Stimulated activated CD8-positive, alpha-beta memory T cell treated with anti-CD3 and anti-CD28 coated beads, Interleukin-15, amount 100 ng/mL, for 4 hours (primary cell): ENCODE measurements at regions not wholly inside any gene's neighbourhood (a gene's known extent, or its start where the extent isn't known, plus 50 kb on each side); places are given as distances from the start of the nearest gene placed in this dataset.
"Not testable (repeated sequence)": the region's sequence is repeated elsewhere in the genome, so short reads cannot be mapped to it uniquely, and the experiment has no call there.

ENCODE experiments used
- DNase-seq, 2 donors: peaks; one replicate each; pipeline ENCODE4 v3.0.0-alpha.2; 2020; ENCODE audit warnings: low read depth in 2 of 2

DNA sequence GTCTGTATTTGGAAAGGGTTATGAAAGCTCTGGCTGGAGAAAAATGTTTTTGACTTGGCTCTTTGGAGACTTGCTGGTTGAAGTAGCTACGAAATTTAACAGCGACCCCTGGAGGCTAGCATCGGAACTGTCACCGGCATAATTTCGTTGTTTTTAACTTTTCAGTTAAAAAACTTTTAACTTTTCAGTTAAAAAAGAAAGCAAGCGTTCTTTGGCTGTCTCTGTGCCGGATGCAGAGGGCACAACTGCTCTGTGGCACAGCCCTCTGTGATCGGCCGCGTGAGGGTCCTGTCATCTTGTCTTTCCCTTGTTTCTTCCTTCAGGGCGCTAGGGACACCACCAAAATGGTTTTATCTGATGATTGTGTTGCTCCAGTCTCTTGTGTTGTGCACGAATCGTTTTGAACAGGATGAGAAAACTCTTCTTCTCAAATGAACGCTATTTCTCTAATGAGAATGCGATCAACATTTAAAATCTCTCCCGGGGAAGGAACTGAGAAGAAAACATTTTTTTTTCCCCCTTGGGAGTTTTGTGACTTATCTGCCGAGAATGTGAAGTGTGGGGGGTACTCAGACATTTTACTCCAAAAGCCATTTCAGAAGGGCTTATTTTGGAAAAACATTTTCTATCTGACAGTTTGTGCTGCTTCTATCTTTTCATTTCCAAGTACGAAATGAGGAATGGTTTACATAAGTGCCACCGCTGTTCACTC, 57.1 kb downstream of the ADCYAP1 start:
- DNase-seq = peak in 1 of 2 donors; percentile 3

DNA sequence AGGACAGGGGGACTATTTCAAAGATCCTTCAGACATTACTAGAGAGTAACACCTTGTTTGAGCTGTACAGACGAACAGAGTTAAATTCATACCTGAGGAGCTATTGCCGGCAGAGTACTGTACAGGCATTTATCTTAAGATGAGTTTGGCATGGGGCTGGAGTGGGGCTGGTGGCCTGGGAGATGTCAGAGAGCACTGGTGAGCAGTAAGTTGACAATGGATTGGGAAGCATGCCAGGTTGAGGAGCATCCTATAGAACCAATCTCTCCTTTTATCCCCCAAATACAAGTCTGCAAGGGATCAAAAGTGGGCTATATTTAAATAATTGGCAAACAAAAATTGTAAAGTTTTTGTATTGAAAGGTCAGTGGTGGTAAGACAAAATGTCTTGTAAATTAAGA, 58.6 kb downstream of the ADCYAP1 start:
- no peak for DNase-seq

DNA sequence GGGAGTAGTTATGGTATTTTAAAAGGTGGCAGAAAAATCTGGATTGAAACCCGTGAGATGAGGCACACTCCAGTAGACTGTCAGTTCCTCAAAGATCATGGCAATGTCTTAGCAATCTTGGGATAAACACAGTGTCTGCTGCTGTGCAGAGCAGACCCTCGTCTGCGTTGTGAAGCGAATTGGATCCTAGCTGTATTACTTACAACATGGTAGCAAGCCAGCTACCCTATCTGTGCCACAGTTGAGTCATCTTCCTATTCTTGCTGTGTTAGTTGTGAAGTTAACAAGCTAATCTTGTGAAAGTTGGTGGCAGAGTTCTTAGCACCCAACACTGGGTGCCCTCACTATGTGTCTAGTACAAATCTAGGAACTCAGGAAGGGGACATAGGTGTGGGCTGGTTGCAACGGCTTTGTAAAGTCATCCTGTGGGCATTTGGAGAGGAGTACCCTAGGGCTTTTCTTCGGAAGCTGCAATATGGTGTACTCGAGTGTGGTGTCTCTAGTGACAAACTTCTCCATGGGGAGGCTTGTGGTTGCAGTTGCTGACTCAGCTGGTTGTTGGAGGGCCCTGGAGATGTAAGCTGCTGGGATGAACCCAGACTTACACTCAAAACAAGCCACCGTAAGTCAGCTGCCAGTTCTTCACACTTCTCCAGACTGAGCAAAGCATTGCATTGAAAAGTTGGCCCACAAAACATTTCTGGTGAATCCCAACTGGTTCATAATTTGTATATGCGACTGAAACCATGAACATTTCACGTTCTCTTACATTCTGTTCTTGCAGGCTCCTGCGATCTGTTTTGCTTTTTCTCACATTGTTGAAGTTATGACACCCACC, 61.5 kb downstream of the ADCYAP1 start:
- no peak for DNase-seq

DNA sequence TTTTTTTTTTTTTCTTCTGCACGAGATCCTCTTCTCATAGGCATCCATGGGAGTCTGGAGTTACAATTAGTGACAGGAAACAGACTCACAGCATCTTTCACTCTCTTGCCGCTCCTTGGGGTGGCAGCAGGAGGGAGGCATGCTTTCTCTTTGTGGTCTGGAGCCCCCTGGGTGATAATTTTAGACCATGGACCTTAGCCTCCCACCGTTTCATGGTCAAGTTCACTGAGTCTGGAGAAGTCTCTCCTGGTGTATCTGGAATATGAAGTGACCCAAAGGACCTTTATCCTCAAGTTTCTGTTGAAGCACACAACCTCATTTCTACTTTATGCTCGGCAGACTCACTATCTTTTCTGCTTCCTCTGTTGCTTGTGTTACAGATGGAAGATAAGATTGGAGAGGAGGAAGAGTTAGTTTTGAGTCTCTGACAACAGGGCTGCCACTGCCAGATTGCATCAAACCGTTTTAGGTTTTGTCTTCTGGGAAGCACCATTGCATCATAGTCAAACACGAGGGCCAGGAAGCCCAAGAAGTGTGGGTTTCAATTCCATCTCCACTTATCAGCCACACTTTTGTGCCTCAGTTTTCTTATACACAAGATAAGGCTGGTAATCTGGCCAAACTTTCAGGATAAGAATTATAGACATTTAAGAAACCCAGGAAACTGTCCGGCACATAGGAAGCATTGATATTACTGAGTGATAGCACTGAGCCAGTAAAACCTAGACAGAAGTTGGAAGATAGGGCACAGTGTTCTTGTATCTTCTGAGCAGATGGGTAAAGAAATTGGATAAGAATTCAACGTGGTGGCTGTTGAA, 62.3 kb downstream of the ADCYAP1 start:
- no peak for DNase-seq

DNA sequence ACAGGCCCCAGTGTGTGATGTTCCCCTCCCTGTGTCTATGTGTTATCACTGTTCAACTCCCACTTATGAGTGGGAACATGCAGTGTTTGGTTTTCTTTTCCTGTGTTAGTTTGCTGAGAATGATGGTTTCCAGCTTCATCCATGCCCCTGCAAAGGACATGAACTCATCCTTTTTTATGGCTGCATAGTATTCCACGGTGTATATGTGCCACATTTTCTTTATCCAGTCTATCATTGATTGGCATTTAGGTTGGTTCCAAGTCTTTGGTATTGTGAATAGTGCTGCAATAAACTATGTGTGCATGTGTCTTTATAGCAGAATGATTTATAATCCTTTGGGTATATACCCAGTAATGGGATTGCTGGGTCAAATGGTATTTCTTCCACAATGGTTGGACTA, 64.2 kb downstream of the ADCYAP1 start:
- DNase-seq = not testable (repeated sequence)

DNA sequence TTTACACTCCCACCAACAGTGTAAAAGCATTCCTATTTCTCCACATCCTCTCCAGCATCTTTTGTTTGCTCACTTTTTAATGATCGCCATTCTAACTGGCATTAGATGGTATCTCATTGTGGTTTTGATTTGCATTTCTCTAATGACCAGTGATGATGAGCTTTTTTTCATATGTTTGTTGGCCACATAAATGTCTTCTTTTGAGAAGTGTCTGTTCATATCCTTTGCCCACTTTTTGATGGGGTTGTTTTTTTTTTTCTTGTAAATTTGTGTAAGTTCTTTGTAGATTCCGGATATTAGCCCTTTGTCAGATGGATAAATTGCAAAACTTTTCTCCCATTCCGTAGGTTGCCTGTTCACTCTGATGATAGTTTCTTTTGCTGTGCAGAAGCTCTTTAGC, 64.6 kb downstream of the ADCYAP1 start:
- not testable (repeated sequence) for DNase-seq

DNA sequence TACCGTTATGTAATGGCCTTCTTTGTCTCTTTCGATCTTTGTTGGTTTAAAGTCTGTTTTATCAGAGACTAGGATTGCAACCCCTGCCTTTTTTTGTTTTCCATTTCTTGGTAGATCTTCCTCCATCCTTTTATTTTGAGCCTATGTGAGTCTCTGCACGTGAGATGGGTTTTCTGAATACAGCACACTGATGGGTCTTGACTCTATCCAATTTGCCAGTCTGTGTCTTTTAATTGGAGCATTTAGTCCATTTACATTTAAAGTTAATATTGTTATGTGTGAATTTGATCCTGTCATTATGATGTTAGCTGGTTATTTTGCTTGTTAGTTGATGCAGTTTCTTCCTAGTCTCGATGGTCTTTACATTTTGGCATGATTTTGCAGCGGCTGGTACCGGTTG, 69.9 kb downstream of the ADCYAP1 start:
- DNase-seq = not testable (repeated sequence)

DNA sequence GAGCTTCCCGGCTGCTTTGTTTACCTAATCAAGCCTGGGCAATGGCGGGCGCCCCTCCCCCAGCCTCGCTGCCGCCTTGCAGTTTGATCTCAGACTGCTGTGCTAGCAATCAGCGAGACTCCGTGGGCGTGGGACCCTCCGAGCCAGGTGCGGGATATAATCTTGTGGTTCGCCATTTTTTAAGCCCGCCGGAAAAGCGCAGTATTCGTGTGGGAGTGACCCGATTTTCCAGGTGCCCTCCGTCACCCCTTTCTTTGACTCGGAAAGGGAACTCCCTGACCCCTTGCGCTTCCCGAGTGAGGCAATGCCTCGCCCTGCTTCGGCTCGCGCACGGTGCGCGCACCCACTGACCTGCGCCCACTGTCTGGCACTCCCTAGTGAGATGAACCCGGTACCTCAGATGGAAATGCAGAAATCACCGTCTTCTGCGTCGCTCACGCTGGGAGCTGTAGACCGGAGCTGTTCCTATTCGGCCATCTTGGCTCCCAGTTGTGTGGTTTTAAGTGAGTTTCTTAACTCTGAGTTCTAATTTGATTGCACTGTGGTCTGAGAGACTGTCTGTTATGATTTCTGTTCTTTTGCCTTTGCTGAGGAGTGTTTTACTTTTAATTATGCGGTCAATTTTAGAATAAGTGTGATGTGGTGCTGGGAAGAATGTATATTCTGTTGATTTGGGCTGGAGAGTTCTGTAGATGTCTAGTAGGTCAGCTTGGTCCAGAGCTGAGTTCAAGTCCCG, 71.9 kb downstream of the ADCYAP1 start:
- not testable (repeated sequence) for DNase-seq

DNA sequence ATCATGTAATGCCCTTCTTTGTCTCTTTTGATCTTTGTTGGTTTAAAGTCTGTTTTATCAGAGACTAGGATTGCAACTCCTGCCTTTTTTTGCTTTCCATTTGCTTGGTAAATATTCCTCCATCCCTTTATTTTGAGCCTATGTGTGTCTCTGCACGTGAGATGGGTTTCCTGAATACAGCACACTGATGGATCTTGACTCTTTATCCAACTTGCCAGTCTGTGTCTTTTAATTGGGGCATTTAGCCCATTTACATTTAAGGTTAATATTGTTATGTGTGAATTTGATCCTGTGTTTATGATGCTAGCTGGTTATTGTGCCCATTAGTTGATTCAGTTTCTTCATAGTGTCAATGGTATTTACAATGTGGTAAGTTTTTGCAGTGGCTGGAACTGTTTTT, 72.7 kb downstream of the ADCYAP1 start:
- not testable (repeated sequence) for DNase-seq

DNA sequence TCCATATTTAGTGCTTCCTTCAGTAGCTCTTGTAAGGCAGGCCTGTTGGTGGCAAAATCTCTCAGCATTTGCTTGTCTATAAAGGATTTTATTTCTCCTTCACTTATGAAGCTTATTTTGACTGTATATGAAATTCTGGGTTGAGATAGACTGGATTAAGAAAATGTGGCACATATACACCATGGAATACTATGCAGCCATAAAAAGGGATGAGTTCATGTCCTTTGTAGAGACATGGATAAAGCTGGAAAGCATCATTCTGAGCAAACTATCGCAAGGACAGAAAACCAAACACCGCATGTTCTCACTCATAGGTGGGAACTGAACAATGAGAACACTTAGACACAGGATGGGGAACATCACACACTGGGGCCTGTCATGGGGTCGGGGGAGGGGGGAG, 73.1 kb downstream of the ADCYAP1 start:
- DNase-seq = not testable (repeated sequence)

DNA sequence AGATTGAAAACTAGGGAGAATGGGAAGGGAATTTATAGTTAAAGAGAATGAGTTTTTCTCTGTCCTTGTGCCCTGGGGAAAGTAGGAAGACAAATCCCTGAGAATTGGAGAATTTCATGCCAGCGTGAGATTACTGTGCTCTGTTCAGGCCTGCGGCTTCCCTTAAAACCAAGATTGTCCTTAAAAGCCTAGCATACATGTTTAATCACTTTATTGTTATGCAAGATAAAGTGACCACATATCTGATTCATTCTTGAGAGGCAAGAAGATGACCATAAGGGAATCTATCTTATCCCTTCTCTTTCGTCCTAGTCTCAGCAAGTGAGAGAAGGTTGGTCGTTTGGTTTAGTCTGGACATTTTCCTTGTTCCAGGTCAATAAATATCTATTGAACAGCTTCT, 75.9 kb downstream of the ADCYAP1 start:
- DNase-seq = no peak

DNA sequence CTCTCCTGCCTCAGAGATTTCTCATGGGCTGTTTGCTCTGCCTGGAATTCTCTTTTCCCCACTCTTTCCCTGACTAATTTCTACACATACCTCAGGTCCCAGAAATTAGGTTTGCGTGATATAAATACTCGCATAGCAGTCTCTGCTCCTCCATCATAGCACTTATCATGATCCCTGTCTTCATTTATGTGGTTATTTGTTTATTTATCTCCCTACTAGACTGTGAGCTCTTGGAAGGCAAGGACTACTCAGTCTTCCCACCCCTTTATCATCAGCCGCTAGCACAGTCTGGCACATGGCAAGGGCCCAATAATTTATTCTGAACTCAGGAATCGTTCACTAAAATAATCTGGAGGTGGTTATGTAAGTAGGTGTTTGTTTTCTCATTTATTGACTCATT, 79.3 kb downstream of the ADCYAP1 start:
- DNase-seq = no peak

DNA sequence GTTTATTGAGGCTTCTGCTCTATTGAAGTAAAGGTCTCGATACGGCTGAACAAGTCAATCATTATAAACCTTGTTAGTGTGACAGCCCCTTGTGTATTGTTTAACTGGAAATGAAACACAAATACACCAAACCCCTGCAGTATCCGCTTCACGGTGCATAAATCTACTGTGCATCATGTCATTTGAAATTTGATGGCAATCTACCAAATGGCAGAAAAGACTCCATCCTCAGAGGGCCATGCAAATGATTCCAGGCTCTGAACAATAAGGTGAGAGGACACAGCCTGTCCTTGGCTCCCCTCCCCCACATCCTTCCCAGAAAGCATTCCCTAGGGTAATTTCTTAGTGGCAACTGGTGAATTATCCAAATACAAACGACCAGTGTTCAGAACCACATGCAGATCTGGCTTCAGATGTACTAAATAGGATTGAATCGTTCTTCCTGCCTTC, 80.6 kb downstream of the ADCYAP1 start:
- no peak for DNase-seq

DNA sequence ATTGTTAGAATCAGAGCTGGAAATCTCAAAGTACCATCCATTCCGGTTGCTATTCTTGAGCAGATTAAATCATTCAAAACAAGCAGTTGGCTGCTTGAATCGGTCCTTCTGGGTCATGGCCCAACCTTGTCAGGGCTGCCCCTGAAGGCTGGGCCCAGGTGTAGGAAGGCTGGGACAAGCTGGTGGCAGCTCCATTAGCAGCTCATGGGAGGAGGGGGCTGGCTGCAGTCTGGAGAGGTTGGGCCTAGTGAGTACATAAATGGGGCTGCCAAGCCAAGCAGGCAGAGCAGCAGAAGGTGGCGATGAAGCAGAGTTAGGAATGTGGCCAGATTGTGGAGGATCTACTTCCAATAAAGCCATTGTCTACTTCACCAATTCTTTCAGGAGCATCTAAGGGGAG, 81.4 kb downstream of the ADCYAP1 start:
- DNase-seq = no peak

DNA sequence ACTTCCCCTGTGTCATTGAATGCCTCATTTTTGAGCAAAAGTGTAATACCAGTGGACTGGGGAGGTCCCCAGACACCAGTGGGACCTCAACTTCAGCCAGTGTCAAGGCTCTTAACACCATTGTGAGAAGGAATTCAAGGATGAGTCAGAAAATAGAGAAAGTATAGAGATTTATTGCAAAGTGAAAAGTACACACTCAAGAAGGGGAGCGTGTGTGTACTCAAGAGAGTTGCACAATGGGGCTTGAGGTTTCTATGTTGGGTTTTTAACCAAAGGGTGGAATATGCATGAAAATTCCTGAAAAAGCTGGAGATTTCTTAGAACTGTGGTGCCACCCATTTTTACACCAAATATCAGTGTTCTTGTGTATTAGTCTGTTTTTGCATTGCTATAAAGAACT, 81.9 kb downstream of the ADCYAP1 start:
- DNase-seq = no peak

DNA sequence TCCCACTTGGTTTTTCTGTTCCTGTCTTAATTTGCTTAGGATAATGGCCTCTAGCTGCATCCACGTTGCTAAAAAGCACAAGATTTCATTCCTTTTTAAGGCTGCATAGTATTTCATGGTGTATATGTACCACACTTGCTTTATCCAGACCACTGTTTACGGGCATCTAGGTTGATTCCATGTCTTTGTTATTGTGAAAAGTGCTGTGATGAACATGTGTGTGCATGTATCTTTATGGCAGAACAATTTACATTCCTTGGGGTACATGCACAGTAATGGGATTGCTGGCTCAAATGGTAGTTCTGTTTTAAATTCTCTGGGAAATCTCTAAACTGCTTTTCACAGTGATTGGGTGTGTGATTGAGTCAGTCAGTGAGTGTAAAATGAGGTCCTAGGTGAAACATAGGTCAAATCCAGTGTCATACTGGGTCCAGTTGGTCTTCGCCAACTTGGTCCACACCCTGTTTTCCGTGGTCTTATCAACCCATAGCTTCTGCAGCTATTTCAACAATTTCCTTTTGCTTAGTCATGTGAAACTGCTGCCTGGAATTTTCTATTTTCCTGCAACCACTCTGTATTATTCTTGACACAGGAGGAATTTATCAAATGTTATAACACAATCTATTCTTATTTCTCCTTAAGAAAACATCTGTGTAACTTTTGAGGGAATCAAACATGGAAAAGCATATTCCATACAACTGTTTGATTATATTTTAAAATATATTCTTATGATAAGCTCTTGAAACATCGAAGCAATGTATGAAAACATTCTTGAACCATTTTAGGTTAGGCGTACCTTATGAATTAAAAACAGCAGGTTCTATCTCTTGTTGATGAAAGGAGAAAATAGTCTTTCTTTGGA, 82.9 kb downstream of the ADCYAP1 start:
- DNase-seq = no peak

DNA sequence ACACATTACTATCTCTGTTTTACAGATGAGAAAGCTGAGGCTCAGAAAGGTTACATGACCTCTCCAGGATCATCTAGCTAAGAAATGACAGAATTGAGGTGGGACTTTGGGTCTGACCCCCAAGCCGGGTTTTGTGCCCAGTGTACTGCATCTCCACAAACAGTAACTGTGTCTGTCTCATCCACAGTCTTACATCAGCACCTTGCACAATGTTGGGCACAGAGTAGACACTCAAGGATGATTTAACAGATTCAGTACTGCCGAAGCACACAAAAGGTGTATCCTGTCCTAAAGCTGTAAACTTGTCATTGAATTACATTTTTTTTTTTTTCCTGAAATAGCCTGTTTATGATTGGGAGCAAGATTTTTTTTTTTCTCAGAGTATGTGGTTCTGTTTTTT, 84.8 kb downstream of the ADCYAP1 start:
- no peak for DNase-seq

DNA sequence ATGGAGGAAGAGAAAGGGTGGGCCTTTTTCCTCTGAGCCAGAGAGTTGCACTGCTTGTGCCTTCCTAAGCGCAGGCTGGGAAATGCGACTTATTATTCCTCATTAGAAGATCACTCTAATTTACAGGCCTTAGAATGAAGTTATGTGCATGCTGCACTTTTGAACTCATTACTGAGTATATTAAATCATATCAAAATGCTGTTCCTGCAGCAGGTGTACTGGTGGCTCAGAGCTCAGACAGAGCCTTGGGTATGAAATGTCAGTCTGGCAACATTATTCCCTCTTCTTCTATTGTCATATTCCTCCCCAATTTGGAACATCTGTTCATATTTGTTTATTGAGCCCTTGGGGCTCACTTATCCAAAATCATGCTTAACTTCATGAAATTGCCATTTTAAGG, 85.5 kb downstream of the ADCYAP1 start:
- no peak for DNase-seq

DNA sequence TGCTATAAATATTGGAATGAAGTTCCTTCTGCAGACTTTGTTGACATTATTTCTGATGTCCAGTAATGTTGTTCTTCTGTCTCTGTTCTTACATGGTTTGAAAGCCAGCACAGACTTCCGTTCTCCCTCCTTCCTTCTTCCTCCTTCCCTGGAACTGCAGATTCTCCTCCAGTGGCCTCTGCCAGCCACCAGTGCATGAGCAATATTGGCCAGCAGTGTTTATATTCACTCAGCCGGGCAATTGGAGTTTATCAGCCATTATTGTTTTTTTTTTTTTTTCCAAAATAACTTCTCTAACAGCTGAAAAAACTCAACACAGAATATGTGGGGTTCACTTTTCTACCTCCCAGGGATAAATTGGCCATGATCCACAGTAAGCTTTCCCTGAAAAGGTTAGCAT, 86.8 kb downstream of the ADCYAP1 start:
- no peak for DNase-seq

DNA sequence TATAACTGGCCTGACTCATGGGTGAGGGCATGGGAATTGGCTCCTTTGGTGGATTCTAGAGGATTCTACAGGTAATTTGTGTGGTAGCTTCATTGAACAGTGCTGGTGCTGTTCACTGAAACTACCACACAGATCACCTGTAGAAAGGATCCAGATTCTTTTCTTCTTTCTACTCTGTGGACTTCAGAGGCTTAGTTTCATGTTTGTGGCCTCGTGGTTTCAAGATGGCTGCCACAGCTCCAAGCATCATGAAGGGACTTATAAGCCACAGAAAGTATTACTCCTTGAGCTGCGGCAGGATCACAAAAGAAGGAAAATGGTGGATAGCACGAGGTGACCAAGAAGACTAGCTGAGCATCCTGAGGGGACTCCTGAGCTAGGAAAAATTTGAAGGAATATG, 88.9 kb downstream of the ADCYAP1 start:
- no peak for DNase-seq

DNA sequence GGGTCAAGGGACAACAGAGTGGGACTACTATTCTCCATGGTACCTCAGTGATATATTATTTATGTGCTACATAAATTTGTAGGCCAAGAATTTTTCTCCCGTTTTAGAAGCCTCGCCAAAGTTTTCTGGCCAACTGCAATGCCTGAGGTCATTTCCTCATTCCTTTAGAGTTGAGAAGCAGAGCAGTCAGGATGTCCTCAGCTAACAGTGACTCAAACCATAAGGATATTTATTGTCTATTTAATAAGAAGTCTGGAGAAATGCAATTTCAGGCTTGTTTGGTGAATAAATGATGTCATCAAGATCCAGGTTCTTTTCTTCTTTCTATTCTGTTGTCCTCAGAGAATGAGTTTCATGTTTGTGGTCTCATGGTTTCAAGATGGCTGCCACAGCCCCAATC, 91.0 kb downstream of the ADCYAP1 start:
- DNase-seq = no peak
